Suppressor macrophage (primary cell): ENCODE measurements at regions not wholly inside any gene's neighbourhood (a gene's known extent, or its start where the extent isn't known, plus 50 kb on each side); places are given as distances from the start of the nearest gene placed in this dataset.

Source experiments
- DNase-seq, 4 experiments: peaks; one replicate each; pipeline ENCODE4 v3.0.0-alpha.2; 2020 to 2022

DNA sequence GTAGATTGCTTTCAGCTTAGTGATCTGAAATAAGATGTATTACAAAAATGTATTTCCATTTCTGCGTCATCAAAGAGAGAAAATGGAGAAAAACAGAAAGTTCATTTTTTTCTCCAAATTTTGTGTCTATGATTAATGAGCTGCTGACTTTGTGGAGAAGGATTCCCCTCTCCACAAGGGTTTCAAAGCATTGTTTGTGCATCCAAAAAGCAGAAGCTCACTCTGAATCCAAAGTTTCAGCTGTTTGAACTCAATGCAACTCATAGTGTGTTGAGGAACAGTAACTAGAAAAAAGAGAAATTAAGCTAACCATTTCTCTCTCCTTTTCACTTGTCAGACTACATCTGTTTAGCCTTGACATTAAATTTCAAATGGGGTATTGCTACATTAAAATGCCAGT lies 62.9 kb upstream of the SLC7A11 start:
- DNase-seq: peak; percentile 67 to 90 (median 80)

DNA sequence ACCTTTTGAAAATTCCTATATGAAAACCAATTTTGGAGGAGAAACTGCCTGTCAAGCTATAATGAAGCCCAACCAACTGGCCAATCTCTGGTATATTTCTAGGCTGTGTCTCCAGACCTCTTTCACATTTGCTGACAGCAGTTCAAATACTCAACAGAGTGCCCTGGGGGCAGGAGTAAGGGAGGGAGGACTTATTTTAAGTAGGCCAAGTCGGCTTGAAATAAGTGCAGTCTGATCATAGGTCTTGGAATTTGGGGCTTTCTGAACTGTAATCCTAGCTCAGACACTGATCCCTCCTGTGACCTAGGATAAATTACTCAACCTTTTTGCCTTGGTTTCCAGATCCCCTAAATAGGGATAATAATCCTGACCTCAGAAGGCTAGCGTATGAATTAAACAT lies 59.4 kb upstream of the SLC7A11 start:
- DNase-seq: no peak

DNA sequence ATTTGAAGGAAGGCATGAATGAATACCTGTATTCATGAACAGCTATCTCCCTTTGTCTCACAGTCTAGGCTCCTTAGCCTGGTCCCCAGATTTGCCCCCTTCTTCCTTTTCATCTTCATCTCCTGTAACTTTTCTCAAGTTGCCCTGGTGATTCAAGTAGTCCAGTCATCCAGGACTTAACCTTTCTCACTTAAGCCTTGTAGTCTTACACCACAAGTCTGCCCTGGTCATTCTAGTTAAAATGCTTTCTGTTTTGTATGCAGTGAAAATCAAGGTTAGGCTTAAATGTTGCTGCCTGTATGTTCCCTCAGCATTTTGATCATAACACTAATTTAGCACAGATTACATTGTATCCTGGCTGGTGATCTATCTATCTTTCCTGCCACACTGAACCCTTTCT lies 58.5 kb upstream of the SLC7A11 start:
- DNase-seq: peak in 1 of 4 experiments; percentile 3

DNA sequence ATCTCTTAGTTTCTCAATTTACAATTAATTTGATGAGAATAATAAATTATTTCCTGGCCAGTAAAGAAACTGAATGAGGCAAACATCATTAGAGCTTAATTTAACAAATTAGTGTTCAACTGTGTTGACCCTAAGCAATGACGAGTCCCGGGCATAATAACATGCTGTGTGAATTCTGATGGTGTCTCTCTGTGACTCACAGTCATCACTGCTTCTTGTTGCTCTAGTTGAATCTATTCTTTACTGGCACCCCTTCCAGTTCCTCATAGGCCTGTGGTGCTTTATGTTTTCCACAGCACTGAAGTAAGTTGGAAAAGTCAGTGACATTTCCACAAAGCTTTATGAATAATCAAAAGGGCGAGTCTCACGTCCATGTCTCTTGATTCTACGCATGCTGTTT lies 57.7 kb upstream of the SLC7A11 start:
- peak; percentile 42 to 75 (median 64) for DNase-seq

DNA sequence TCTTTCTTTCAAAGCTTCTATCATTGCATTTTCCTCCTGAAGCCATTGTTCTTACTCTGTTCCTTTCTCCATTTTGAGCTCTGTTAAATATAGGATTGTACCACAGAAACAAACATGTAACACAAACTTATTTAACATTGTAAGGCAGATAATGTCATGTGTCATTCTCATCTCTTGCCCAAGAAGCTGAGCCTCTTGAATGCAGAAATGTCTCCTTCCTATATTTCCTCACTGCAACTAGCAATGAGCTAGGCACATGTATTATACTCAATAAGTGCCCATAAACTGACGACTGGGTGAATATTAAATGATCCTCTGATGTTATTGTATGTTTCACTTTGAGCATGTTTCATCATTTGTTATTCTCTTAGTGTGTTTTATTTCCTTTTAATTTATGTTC lies 56.7 kb upstream of the SLC7A11 start:
- peak; percentile 5 to 63 (median 44) for DNase-seq

DNA sequence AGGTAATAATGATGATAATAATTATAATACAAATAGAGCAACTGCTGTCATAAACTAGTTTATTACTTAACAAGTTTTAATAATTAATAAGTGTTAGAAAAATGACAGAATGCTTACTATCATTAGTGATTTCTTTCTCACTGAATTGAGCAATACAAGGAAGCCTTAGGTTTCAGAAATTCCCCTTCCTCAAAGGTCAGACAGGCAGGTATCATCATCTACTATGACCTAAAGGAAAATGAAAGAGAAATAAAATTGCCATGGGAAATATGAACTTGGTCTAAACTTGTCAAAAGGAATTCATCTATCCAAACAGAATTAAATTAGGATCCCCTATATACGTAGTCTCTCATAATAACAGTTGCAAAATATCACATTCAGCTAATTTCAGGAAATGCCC lies 56.3 kb upstream of the SLC7A11 start:
- DNase-seq: peak in 2 of 4 experiments; percentile 8 to 12

DNA sequence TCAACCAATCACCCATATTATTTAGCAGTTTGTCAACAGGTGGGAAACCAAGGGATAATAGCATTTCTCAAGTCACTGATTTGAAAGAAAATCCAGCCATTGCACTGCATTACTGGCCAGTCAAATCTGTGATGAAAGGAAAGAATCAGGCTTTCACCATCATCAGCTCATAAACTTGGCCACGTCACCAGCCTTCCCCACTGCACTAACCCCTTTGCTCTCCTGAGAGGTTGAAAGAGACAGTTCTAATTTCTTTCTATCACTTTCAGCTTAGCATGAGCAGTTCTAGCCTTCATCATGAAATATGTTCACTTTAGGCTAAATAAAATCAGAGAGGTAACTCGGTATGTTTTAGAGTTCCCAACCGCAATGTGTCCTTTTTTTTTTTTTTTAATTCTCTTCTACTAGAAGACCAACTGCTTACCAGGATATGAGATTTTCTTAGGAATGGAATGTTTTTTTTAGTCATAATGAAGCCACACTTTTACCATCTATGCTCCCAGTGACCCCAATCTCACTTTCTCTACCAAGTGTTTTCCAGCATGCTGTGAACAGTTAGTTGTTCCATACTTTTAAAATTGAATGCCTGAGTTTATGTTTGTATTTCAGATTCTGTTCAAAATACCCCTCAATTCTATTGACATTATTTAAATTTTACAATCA lies 55.7 kb upstream of the SLC7A11 start:
- no peak for DNase-seq

DNA sequence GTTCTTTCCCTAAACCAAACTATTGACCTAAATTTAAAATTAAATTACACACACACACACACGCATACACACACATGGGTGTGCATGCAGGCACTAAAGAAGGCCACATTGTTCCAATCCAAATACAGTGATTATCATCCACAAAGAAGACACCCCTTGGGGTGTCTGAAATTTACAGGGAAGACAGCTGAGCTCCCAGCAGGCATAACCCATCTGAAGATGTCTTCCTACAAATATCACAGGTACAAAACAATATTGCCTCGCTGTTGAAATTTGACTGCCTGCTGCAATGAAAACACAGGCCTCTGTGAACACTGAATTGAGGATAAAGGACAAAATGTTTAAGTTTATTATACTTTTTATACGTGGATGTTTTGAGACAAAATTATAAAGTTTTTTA lies 50.2 kb upstream of the SLC7A11 start:
- DNase-seq: no peak
